BE2C (cell line): ENCODE measurements at regions not wholly inside any gene's neighbourhood (a gene's known extent, or its start where the extent isn't known, plus 50 kb on each side); places are given as distances from the start of the nearest gene placed in this dataset.

Experiments used
- DNase-seq: peaks from one replicate; pipeline ENCODE4 v3.0.0-alpha.2; 2020
- H3K27me3 ChIP-seq: fragments of 250-450 bp; sonication (Bioruptor Pico); 2 replicates; pipeline ENCODE4 v1.5.1; 2020; ENCODE audit warnings: mild to moderate bottlenecking
- H3K36me3 ChIP-seq: fragments of 250-450 bp; sonication (Bioruptor Pico); 2 replicates; pipeline ENCODE4 v1.5.1; 2020; ENCODE audit warnings: mild to moderate bottlenecking
- H3K4me1 ChIP-seq: fragments of 250-450 bp; sonication (Bioruptor Pico); 2 replicates; pipeline ENCODE4 v1.5.1; 2020
- H3K4me3 ChIP-seq: 2 replicates; pipeline ENCODE4 v1.5.1; 2011; ENCODE audit warnings: low read depth, low read length
- H3K9me3 ChIP-seq: fragments of 250-450 bp; sonication (Bioruptor Pico); 2 replicates; pipeline ENCODE4 v1.5.1; 2020
- TF ChIP-seq, protein P1 (sequence below): IDR thresholded peaks from 2 replicates; pipeline ENCODE4 v1.5.1; 2012; ENCODE audit warnings: mild to moderate bottlenecking, low read depth, low read length

GRCh38 chr16:61320791-61321190 is 715.4 kb downstream of the CDH8 start:
- TF ChIP-seq, protein P1, sequence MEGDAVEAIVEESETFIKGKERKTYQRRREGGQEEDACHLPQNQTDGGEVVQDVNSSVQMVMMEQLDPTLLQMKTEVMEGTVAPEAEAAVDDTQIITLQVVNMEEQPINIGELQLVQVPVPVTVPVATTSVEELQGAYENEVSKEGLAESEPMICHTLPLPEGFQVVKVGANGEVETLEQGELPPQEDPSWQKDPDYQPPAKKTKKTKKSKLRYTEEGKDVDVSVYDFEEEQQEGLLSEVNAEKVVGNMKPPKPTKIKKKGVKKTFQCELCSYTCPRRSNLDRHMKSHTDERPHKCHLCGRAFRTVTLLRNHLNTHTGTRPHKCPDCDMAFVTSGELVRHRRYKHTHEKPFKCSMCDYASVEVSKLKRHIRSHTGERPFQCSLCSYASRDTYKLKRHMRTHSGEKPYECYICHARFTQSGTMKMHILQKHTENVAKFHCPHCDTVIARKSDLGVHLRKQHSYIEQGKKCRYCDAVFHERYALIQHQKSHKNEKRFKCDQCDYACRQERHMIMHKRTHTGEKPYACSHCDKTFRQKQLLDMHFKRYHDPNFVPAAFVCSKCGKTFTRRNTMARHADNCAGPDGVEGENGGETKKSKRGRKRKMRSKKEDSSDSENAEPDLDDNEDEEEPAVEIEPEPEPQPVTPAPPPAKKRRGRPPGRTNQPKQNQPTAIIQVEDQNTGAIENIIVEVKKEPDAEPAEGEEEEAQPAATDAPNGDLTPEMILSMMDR, result no peak
- Histone ChIP-seq H3K4me1 (no peaks in the 10 kb centered on the region), H3K4me3 (no peak overlapping the region), H3K27me3 (no peaks in the 10 kb centered on the region), H3K36me3 (no peaks in the 10 kb centered on the region), H3K9me3 (no peaks in the 10 kb centered on the region)
- no peak for DNase-seq

- Histone ChIP-seq H3K9me3 (no peaks in the 10 kb centered on the region), H3K27me3 (no peaks in the 10 kb centered on the region), H3K4me1 (no peaks in the 10 kb centered on the region), H3K4me3 (no peak overlapping the region), H3K36me3 (no peaks in the 10 kb centered on the region)
- no peak for DNase-seq
- TF ChIP-seq, protein P1, result no peak
These were observed 722.3 kb downstream of the CDH8 start for GRCh38 chr16:61313931-61314330.

GRCh38 chr16:61309386-61309785 is 726.9 kb downstream of the CDH8 start:
- Histone ChIP-seq H3K36me3 (no peaks in the 10 kb centered on the region), H3K4me1 (no peaks in the 10 kb centered on the region), H3K4me3 (no peak overlapping the region), H3K27me3 (no peaks in the 10 kb centered on the region), H3K9me3 (no peaks in the 10 kb centered on the region)
- no peak for DNase-seq
- TF ChIP-seq, protein P1, result no peak

DNA sequence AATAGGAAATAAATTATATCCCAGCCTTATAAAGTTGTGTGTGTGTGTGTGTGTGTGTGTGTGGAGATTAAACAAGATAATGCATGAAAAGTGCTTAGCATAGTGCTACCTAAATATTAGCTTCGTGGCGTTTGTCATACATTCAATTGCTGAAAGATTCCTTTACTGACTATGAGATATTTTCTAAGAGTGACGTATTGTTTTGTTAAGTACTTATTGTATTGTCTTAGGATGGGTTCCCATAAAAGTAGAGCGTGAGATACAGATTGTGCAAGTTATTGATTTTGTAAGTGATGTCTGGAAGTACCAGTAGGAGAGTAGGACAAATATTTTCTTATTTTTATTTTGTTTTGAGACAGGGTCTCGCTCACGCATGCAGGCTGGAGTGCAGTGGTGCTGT is 730.0 kb downstream of the CDH8 start:
- no peaks in the 10 kb centered on the region for H3K27me3 ChIP-seq
- H3K36me3 ChIP-seq, result no peaks in the 10 kb centered on the region
- no peaks in the 10 kb centered on the region for H3K4me1 ChIP-seq
- H3K9me3 ChIP-seq, result no peaks in the 10 kb centered on the region
- DNase-seq, result no peak
- H3K4me3 ChIP-seq, result no peak overlapping the region
- TF ChIP-seq, protein P1, result no peak

DNA sequence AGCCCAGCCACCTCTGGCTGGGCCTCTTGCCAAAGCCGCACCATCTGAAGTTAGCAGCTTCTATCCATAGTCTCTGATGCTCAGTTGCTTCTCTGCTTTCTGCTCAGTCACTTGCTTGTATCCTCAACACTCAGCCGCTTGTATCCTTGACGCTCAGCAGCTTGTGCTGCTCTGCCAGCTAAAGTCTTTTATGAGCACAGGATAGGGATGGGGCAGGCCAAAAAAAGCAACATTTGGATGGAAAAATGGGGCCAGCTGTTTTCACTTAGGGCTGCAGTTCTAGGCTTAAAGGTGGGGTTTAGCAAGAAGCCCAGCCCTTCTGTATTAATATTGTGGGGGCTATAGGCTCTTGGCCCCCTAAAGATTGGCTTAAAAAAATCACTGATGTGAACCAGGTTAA is 739.4 kb downstream of the CDH8 start:
- no peaks in the 10 kb centered on the region; the same call in none of the 2 replicates for H3K9me3 ChIP-seq
- H3K4me3 ChIP-seq, result no peak overlapping the region
- TF ChIP-seq, protein P1, result no peak
- DNase-seq, result no peak
- no peaks in the 10 kb centered on the region for H3K4me1 ChIP-seq
- H3K27me3 ChIP-seq, result no peaks in the 10 kb centered on the region
- no peaks in the 10 kb centered on the region for H3K36me3 ChIP-seq

DNA sequence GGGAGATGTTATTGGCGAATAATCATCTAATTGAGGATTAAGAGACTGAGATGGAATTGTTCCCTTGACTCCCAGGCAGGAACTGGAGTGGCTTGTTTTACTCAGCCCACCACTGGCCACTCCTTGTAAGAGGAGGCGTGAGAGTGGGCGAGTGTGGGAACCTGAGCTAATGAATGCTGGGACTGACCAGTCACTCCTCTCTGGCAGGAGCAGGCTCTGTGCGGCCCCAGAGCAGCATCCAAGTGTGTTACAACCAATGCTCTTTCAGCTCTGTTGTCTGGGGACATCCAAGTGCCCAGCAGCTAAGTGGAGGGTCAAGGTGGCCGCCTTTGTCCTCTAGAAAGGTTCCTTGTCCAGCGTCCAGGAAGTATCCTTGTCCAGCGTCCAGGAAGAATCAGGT is 739.9 kb downstream of the CDH8 start:
- no peaks in the 10 kb centered on the region for H3K27me3 ChIP-seq
- H3K9me3 ChIP-seq, result no peaks in the 10 kb centered on the region; the same call in none of the 2 replicates
- no peak overlapping the region for H3K4me3 ChIP-seq
- H3K4me1 ChIP-seq, result no peaks in the 10 kb centered on the region
- no peak for DNase-seq
- TF ChIP-seq, protein P1, result no peak
- H3K36me3 ChIP-seq, result no peaks in the 10 kb centered on the region
